ENCODE measurements at regions not wholly inside any gene's neighbourhood (a gene's known extent, or its start where the extent isn't known, plus 50 kb on each side); places are given as distances from the start of the nearest gene placed in this dataset.

GRCh38 chr15:94542391-94542790 lies 311.0 kb downstream of the MCTP2 start:
- H3K9me3 ChIP-seq (ENCODE audit: insufficient read depth, low read length, severe bottlenecking), result no peaks in the 10 kb centered on the region
- H3K36me3 ChIP-seq (ENCODE audit: insufficient read depth, low read length), result no peaks in the 10 kb centered on the region
- DNase-seq, result no peak
- H2AFZ ChIP-seq (ENCODE audit: low read depth, low read length), result no peak overlapping the region
- H3K4me3 ChIP-seq (ENCODE audit: low read depth in 1 of 2, low read length in 2 of 2), result no peak overlapping the region
- no peak for ATAC-seq (ENCODE audit: insufficient read depth, low read depth)
- no peaks in the 10 kb centered on the region for H4K20me1 ChIP-seq (ENCODE audit: insufficient read depth, low read length)
- no peak for TF ChIP-seq EZH2 (IDR thresholded peaks at IDR 0.05; ENCODE audit: borderline replicate concordance, low read depth, low read length, severe bottlenecking)
- TF ChIP-seq CTCF (IDR thresholded peaks at IDR 0.05; ENCODE audit: borderline replicate concordance, extremely low read depth, low read length, poor library complexity, severe bottlenecking), result no peak
- peaks cover 6% of the 10 kb centered on the region for H3K27me3 ChIP-seq (ENCODE audit: insufficient read depth, low read length, poor library complexity)
- H3K4me1 ChIP-seq (ENCODE audit: insufficient read depth, low read length), result no peaks in the 10 kb centered on the region
- H3K4me2 ChIP-seq (ENCODE audit: insufficient read depth, low read length), result no peak overlapping the region
- no peak overlapping the region for H3K9ac ChIP-seq (ENCODE audit: low read depth, low read length)
- H3K27ac ChIP-seq (ENCODE audit: low read length), result no peak overlapping the region
- no peaks in the 10 kb centered on the region for H3K79me2 ChIP-seq (ENCODE audit: insufficient read depth, low read length)

GRCh38 chr15:94546808-94547207 lies 315.4 kb downstream of the MCTP2 start:
- TF ChIP-seq CTCF (IDR thresholded peaks at IDR 0.05; ENCODE audit: borderline replicate concordance, extremely low read depth, low read length, poor library complexity, severe bottlenecking) (no peak), EZH2 (IDR thresholded peaks at IDR 0.05; ENCODE audit: borderline replicate concordance, low read depth, low read length, severe bottlenecking) (no peak)

GRCh38 chr15:94547711-94548110 lies 316.4 kb downstream of the MCTP2 start:
- no peak for ATAC-seq (ENCODE audit: insufficient read depth, low read depth)
- no peaks in the 10 kb centered on the region for H3K9me3 ChIP-seq (ENCODE audit: insufficient read depth, low read length, severe bottlenecking)
- H3K4me2 ChIP-seq (ENCODE audit: insufficient read depth, low read length), result no peak overlapping the region

More at GRCh38 chr15:94546808-94547207, 315.4 kb downstream of the MCTP2 start:
- Histone ChIP-seq H4K20me1 (ENCODE audit: insufficient read depth, low read length) (no peaks in the 10 kb centered on the region), H3K4me3 (ENCODE audit: low read depth in 1 of 2, low read length in 2 of 2) (no peak overlapping the region), H3K79me2 (ENCODE audit: insufficient read depth, low read length) (no peaks in the 10 kb centered on the region), H3K27me3 (ENCODE audit: insufficient read depth, low read length, poor library complexity) (peaks cover 6% of the 10 kb centered on the region), H2AFZ (ENCODE audit: low read depth, low read length) (no peak overlapping the region), H3K4me2 (ENCODE audit: insufficient read depth, low read length) (no peak overlapping the region), H3K9ac (ENCODE audit: low read depth, low read length) (no peak overlapping the region), H3K9me3 (ENCODE audit: insufficient read depth, low read length, severe bottlenecking) (no peaks in the 10 kb centered on the region), H3K27ac (ENCODE audit: low read length) (no peak overlapping the region), H3K4me1 (ENCODE audit: insufficient read depth, low read length) (no peaks in the 10 kb centered on the region), H3K36me3 (ENCODE audit: insufficient read depth, low read length) (no peaks in the 10 kb centered on the region)
- DNase-seq (no peak), ATAC-seq (ENCODE audit: insufficient read depth, low read depth) (no peak)

More at GRCh38 chr15:94547711-94548110, 316.4 kb downstream of the MCTP2 start:
- Histone ChIP-seq H3K9ac (ENCODE audit: low read depth, low read length) (no peak overlapping the region), H3K27ac (ENCODE audit: low read length) (no peak overlapping the region), H2AFZ (ENCODE audit: low read depth, low read length) (no peak overlapping the region), H3K27me3 (ENCODE audit: insufficient read depth, low read length, poor library complexity) (peaks cover 6% of the 10 kb centered on the region), H4K20me1 (ENCODE audit: insufficient read depth, low read length) (no peaks in the 10 kb centered on the region), H3K4me1 (ENCODE audit: insufficient read depth, low read length) (no peaks in the 10 kb centered on the region), H3K36me3 (ENCODE audit: insufficient read depth, low read length) (no peaks in the 10 kb centered on the region), H3K79me2 (ENCODE audit: insufficient read depth, low read length) (no peaks in the 10 kb centered on the region), H3K4me3 (ENCODE audit: low read depth in 1 of 2, low read length in 2 of 2) (no peak overlapping the region)
- TF ChIP-seq CTCF (IDR thresholded peaks at IDR 0.05; ENCODE audit: borderline replicate concordance, extremely low read depth, low read length, poor library complexity, severe bottlenecking) (no peak), EZH2 (IDR thresholded peaks at IDR 0.05; ENCODE audit: borderline replicate concordance, low read depth, low read length, severe bottlenecking) (no peak)
- no peak for DNase-seq
